A673 (cell line): ENCODE measurements at regions not wholly inside any gene's neighbourhood (a gene's known extent, or its start where the extent isn't known, plus 50 kb on each side); places are given as distances from the start of the nearest gene placed in this dataset.

Experiments used
- CTCF ChIP-seq: fragments of 300-800, 200-600 bp; sonication (generic); conservative IDR thresholded peaks from 2 replicates; pipeline ENCODE4 v1.5.1; 2017; ENCODE audit warnings: low read depth, mild to moderate bottlenecking, antibody characterized with exemption, low read length, moderate library complexity, mixed read lengths
- EZH2 ChIP-seq: fragments of 200-600 bp; sonication (generic); IDR thresholded peaks from 2 replicates; pipeline ENCODE4 v1.6.1; 2017; ENCODE audit warnings: borderline replicate concordance, low read depth, mild to moderate bottlenecking, mixed read lengths, antibody characterized with exemption, low read length; ENCODE audit not compliant: poor library complexity, severe bottlenecking

- no peak for TF ChIP-seq CTCF
- no peak for TF ChIP-seq EZH2
These were observed 563.9 kb upstream of the ADAMTS16 start for GRCh38 chr5:4576161-4576748.
